Stimulated activated naive B cell treated with anti-CD40 and anti-IgM and Interleukin-4, amounts not matched to agents 10 μg/mL and 1 μg/mL and 100 μg/mL, for 72 hours (primary cell): ENCODE measurements at regions not wholly inside any gene's neighbourhood (a gene's known extent, or its start where the extent isn't known, plus 50 kb on each side); places are given as distances from the start of the nearest gene placed in this dataset.

Experiments
- ATAC-seq, 2 donors: fragments of 150-1000 bp; cut with Tn5 transposase; replicated peaks; 2 replicates each; pipeline ENCODE4 v1.10.0; 2021; ENCODE audit warnings: moderate library complexity in 1 of 2
- DNase-seq: peaks from one replicate; pipeline ENCODE4 v3.0.0; 2021
- H3K27ac Mint-ChIP-seq: one replicate; pipeline ENCODE4 v1.8.0; 2022; ENCODE audit warnings: mild to moderate bottlenecking, mixed read lengths
- H3K27me3 Mint-ChIP-seq, 2 donors: one replicate each; pipeline ENCODE4 v1.8.0; 2022; ENCODE audit warnings: mixed read lengths in 2 of 2
- H3K36me3 Mint-ChIP-seq, 2 donors: one replicate each; pipeline ENCODE4 v1.8.0; 2022; ENCODE audit warnings: mixed read lengths in 2 of 2, mild to moderate bottlenecking in 1 of 2
- H3K4me1 Mint-ChIP-seq, 2 donors: one replicate each; pipeline ENCODE4 v1.8.0; 2022; ENCODE audit warnings: mixed read lengths in 2 of 2, mild to moderate bottlenecking in 1 of 2
- H3K4me3 Mint-ChIP-seq, 2 donors: one replicate each; pipeline ENCODE4 v1.8.0; 2022; ENCODE audit warnings: mild to moderate bottlenecking in 2 of 2, mixed read lengths in 2 of 2, moderate library complexity in 1 of 2
- H3K9me3 Mint-ChIP-seq, 2 donors: one replicate each; pipeline ENCODE4 v1.8.0; 2022; ENCODE audit warnings: mixed read lengths in 2 of 2, mild to moderate bottlenecking in 1 of 2

- Mint-ChIP-seq H3K9me3 (peaks cover 2 to 9% of the 10 kb centered on the region in 2 donors), H3K27me3 (no peaks in the 10 kb centered on the region), H3K36me3 (no peaks in the 10 kb centered on the region), H3K4me3 (no peak overlapping the region), H3K4me1 (no peaks in the 10 kb centered on the region), H3K27ac (no peak overlapping the region)
- DNase-seq (no peak), ATAC-seq (no peak)
These were observed 561.2 kb downstream of the HAO1 start for GRCh38 chr20:7378864-7379605.

- Mint-ChIP-seq H3K4me1 (no peaks in the 10 kb centered on the region), H3K36me3 (no peaks in the 10 kb centered on the region), H3K27me3 (no peaks in the 10 kb centered on the region), H3K27ac (no peak overlapping the region), H3K9me3 (peaks cover 2 to 9% of the 10 kb centered on the region in 2 donors), H3K4me3 (no peak overlapping the region)
- no peak for ATAC-seq
- no peak for DNase-seq
These were observed 560.5 kb downstream of the HAO1 start for GRCh38 chr20:7379621-7380220.

GRCh38 chr20:7383216-7383615 lies 557.0 kb downstream of the HAO1 start:
- Mint-ChIP-seq H3K36me3 (no peaks in the 10 kb centered on the region), H3K4me1 (no peaks in the 10 kb centered on the region), H3K4me3 (no peak overlapping the region), H3K9me3 (peaks cover 2 to 4% of the 10 kb centered on the region in 2 donors), H3K27me3 (no peaks in the 10 kb centered on the region), H3K27ac (no peak overlapping the region)
- DNase-seq (no peak), ATAC-seq (no peak)

- Mint-ChIP-seq H3K27me3 (no peaks in the 10 kb centered on the region), H3K4me1 (no peaks in the 10 kb centered on the region), H3K9me3 (peaks cover 0 to 2% of the 10 kb centered on the region in 2 donors), H3K27ac (no peak overlapping the region), H3K4me3 (no peak overlapping the region), H3K36me3 (no peaks in the 10 kb centered on the region)
- no peak for ATAC-seq
- DNase-seq = no peak
These were observed 552.5 kb downstream of the HAO1 start for GRCh38 chr20:7387638-7388193.

GRCh38 chr20:7389216-7389615 lies 551.0 kb downstream of the HAO1 start:
- Mint-ChIP-seq H3K27me3 (no peaks in the 10 kb centered on the region), H3K4me1 (no peaks in the 10 kb centered on the region), H3K4me3 (no peak overlapping the region), H3K36me3 (no peaks in the 10 kb centered on the region), H3K9me3 (peaks cover 0 to 2% of the 10 kb centered on the region in 2 donors), H3K27ac (no peak overlapping the region)
- ATAC-seq = no peak
- no peak for DNase-seq

- H3K4me1 Mint-ChIP-seq = no peaks in the 10 kb centered on the region
- ATAC-seq = no peak
- H3K27ac Mint-ChIP-seq = no peak overlapping the region
- peaks cover 0 to 2% of the 10 kb centered on the region in 2 donors for H3K9me3 Mint-ChIP-seq
- no peaks in the 10 kb centered on the region for H3K36me3 Mint-ChIP-seq
- no peaks in the 10 kb centered on the region for H3K27me3 Mint-ChIP-seq
- no peak overlapping the region for H3K4me3 Mint-ChIP-seq
- DNase-seq = no peak
These were observed 547.6 kb downstream of the HAO1 start for GRCh38 chr20:7392542-7393206.

- ATAC-seq (no peak), DNase-seq (no peak)
- H3K4me1 Mint-ChIP-seq = no peaks in the 10 kb centered on the region
- H3K4me3 Mint-ChIP-seq = no peak overlapping the region
- no peak overlapping the region for H3K27ac Mint-ChIP-seq
- H3K9me3 Mint-ChIP-seq = peaks cover 2 to 10% of the 10 kb centered on the region in 2 donors
- H3K36me3 Mint-ChIP-seq = no peaks in the 10 kb centered on the region
- peaks cover 0 to 11% of the 10 kb centered on the region in 2 donors for H3K27me3 Mint-ChIP-seq
These were observed 541.1 kb downstream of the HAO1 start for GRCh38 chr20:7399114-7399513.

GRCh38 chr20:7399575-7399974 lies 540.7 kb downstream of the HAO1 start:
- H3K36me3 Mint-ChIP-seq = no peaks in the 10 kb centered on the region
- H3K27me3 Mint-ChIP-seq = peaks cover 0 to 11% of the 10 kb centered on the region in 2 donors
- ATAC-seq = no peak
- no peaks in the 10 kb centered on the region for H3K4me1 Mint-ChIP-seq
- no peak overlapping the region for H3K27ac Mint-ChIP-seq
- peaks cover 2 to 10% of the 10 kb centered on the region in 2 donors for H3K9me3 Mint-ChIP-seq
- no peak overlapping the region for H3K4me3 Mint-ChIP-seq
- no peak for DNase-seq

GRCh38 chr20:7406671-7407070 lies 533.6 kb downstream of the HAO1 start:
- Mint-ChIP-seq H3K27ac (no peak overlapping the region), H3K27me3 (no peaks in the 10 kb centered on the region), H3K4me3 (no peak overlapping the region), H3K9me3 (peaks cover 2 to 5% of the 10 kb centered on the region in 2 donors), H3K36me3 (no peaks in the 10 kb centered on the region), H3K4me1 (peaks cover 0 to 1% of the 10 kb centered on the region in 2 donors)
- ATAC-seq = no peak
- DNase-seq = no peak

GRCh38 chr20:7410150-7410549 lies 530.1 kb downstream of the HAO1 start:
- no peaks in the 10 kb centered on the region for H3K27me3 Mint-ChIP-seq
- ATAC-seq (no peak), DNase-seq (no peak)

GRCh38 chr20:7411075-7411474 lies 529.2 kb downstream of the HAO1 start:
- DNase-seq (no peak), ATAC-seq (no peak)
- Mint-ChIP-seq H3K27me3 (no peaks in the 10 kb centered on the region), H3K4me1 (peaks cover 0 to 1% of the 10 kb centered on the region in 2 donors), H3K36me3 (no peaks in the 10 kb centered on the region), H3K9me3 (peaks cover 2 to 4% of the 10 kb centered on the region in 2 donors), H3K4me3 (no peak overlapping the region), H3K27ac (no peak overlapping the region)

More at GRCh38 chr20:7410150-7410549, 530.1 kb downstream of the HAO1 start:
- no peak overlapping the region for H3K27ac Mint-ChIP-seq
- no peak overlapping the region for H3K4me3 Mint-ChIP-seq
- H3K9me3 Mint-ChIP-seq = peaks cover 2 to 4% of the 10 kb centered on the region in 2 donors
- H3K36me3 Mint-ChIP-seq = no peaks in the 10 kb centered on the region
- peaks cover 0 to 1% of the 10 kb centered on the region in 2 donors for H3K4me1 Mint-ChIP-seq

- peaks cover 0 to 1% of the 10 kb centered on the region in 2 donors for H3K4me1 Mint-ChIP-seq
- H3K36me3 Mint-ChIP-seq = no peaks in the 10 kb centered on the region
- H3K27ac Mint-ChIP-seq = no peak overlapping the region
- DNase-seq (no peak), ATAC-seq (no peak)
- H3K9me3 Mint-ChIP-seq = peaks cover 2 to 4% of the 10 kb centered on the region in 2 donors
- H3K4me3 Mint-ChIP-seq = no peak overlapping the region
- H3K27me3 Mint-ChIP-seq = no peaks in the 10 kb centered on the region
These were observed 524.8 kb downstream of the HAO1 start for GRCh38 chr20:7415427-7415826.

- DNase-seq = no peak
- H3K36me3 Mint-ChIP-seq = no peaks in the 10 kb centered on the region
- no peak for ATAC-seq
- no peak overlapping the region for H3K4me3 Mint-ChIP-seq
- no peaks in the 10 kb centered on the region for H3K27me3 Mint-ChIP-seq
- H3K27ac Mint-ChIP-seq = no peak overlapping the region
- no peaks in the 10 kb centered on the region for H3K4me1 Mint-ChIP-seq
- peaks cover 2 to 4% of the 10 kb centered on the region in 2 donors for H3K9me3 Mint-ChIP-seq
These were observed 523.9 kb downstream of the HAO1 start for GRCh38 chr20:7416382-7416781.

GRCh38 chr20:7420345-7420744 lies 519.9 kb downstream of the HAO1 start:
- ATAC-seq (no peak), DNase-seq (no peak)
- H3K27ac Mint-ChIP-seq = no peak overlapping the region
- no peak overlapping the region for H3K4me3 Mint-ChIP-seq
- H3K4me1 Mint-ChIP-seq = no peaks in the 10 kb centered on the region
- H3K27me3 Mint-ChIP-seq = no peaks in the 10 kb centered on the region
- H3K9me3 Mint-ChIP-seq = no peaks in the 10 kb centered on the region
- H3K36me3 Mint-ChIP-seq = no peaks in the 10 kb centered on the region
